ENCODE measurements at regions not wholly inside any gene's neighbourhood (a gene's known extent, or its start where the extent isn't known, plus 50 kb on each side); places are given as distances from the start of the nearest gene placed in this dataset.

GRCh38 chr3:22506871-22507270 is 696.3 kb upstream of the UBE2E2 start:
- TF ChIP-seq ZNF350 (tag by site-specific recombination; IDR thresholded peaks at IDR 0.05) (no peak), KLF16 (tag by site-specific recombination; IDR thresholded peaks at IDR 0.05) (no peak), ATF2 (tag by site-specific recombination; IDR thresholded peaks at IDR 0.05; ENCODE audit: low read depth) (no peak), PBX3 (CRISPR knock-in tag; IDR thresholded peaks at IDR 0.05) (no peak)

All from HEK293 (cell line).